ENCODE measurements at regions not wholly inside any gene's neighbourhood (a gene's known extent, or its start where the extent isn't known, plus 50 kb on each side); places are given as distances from the start of the nearest gene placed in this dataset.

DNA sequence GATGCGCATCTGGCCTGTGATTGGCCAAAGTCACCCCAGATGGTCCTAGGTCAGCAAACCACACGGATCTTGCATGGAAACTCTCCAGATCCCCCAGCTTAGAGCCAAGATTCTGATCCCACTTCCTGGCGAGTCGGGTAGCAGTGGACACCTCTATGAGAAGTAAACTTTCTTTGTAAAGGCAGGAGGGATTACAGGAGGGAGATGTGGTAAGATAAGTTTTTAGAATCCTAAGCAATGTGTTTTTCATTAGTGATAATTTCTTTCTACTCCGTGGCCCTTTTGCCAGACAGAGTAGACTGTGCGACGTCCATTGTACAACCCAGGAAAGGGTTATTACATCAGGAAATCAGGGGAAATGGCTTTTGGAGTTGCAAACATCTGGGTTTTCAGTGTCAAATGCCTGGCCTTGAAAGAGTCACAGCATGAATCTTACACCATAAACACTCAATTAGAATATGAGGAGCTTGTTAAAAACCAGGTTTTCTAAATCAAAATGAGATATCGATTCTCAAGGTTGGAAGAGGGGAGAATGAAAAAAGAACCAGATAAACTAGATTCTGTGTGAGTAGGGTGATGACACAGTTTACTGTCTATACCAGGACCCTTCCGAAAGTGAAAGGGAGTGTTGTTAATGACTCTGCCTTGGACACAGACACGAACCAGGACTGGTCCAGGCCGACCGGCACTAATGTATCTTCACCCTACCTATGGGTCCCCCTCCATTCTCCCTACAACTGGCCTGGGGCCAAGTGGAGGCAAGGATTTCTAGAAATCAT, 61.9 kb upstream of the WAC start:
- TF ChIP-seq POLR2A (IDR thresholded peaks at IDR 0.05) = no peak
- TF ChIP-seq CTCF (IDR thresholded peaks at IDR 0.05) = no peak

Data from vagina (tissue), 2 donors.